Liver (tissue), 3 donors: ENCODE measurements at regions not wholly inside any gene's neighbourhood (a gene's known extent, or its start where the extent isn't known, plus 50 kb on each side); places are given as distances from the start of the nearest gene placed in this dataset.

Experiments
- FOXA1 ChIP-seq: IDR thresholded peaks from 2 replicates; pipeline ENCODE4 v1.6.1; 2016; ENCODE audit warnings: antibody characterized with exemption
- GABPA ChIP-seq, 2 donors: IDR thresholded peaks in 1 of 2; conservative IDR thresholded peaks in 1 of 2; 2 replicates each; pipeline ENCODE4 v1.6.1; 2016; ENCODE audit warnings: antibody characterized with exemption in 2 of 2, mild to moderate bottlenecking in 1 of 2, moderate library complexity in 1 of 2
- JUND ChIP-seq, 2 donors: IDR thresholded peaks; 2 replicates each; pipeline ENCODE4 v1.6.1; 2016; ENCODE audit warnings: antibody characterized with exemption in 2 of 2
- RAD21 ChIP-seq, 2 donors: IDR thresholded peaks; 2 replicates each; pipeline ENCODE4 v1.6.1; 2016; ENCODE audit warnings: antibody characterized with exemption in 2 of 2, mild to moderate bottlenecking in 2 of 2
- TAF1 ChIP-seq: conservative IDR thresholded peaks from 2 replicates; pipeline ENCODE4 v1.6.1; 2016; ENCODE audit warnings: antibody characterized with exemption, mild to moderate bottlenecking
- TF ChIP-seq, protein P1 (sequence below): fragments of 150-350 bp; IDR thresholded peaks from 2 replicates; pipeline ENCODE4 v1.5.1; 2017; ENCODE audit warnings: improper control_type of control experiment, low read depth, low read length; ENCODE audit not compliant: missing input control
- TF ChIP-seq, protein P2 (sequence below): IDR thresholded peaks from 2 replicates; pipeline ENCODE4 v1.6.1; 2016; ENCODE audit warnings: antibody characterized with exemption
- TF ChIP-seq, protein P3 (sequence below): IDR thresholded peaks from 2 replicates; pipeline ENCODE4 v1.6.1; 2016; ENCODE audit warnings: antibody characterized with exemption, mild to moderate bottlenecking
- donor health status: healthy.
- donor health status: healthy.

DNA sequence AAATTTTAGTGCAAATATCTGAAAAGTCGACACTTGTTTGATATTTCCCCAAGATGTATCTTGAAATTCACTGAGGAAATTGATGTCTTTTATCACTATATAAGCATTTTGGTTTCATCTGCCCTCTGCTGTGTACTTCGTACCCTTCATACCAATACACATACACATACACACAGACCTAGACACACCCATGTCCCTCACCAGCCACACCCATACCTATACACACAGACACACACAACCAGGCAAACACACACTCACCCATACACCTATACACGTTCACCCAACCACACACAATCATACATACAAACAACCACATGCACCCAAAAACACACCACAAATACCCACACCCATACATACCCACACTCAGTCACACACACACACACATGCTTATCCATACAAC lies 367.8 kb downstream of the HINT1 start:
- TF ChIP-seq, protein P1, sequence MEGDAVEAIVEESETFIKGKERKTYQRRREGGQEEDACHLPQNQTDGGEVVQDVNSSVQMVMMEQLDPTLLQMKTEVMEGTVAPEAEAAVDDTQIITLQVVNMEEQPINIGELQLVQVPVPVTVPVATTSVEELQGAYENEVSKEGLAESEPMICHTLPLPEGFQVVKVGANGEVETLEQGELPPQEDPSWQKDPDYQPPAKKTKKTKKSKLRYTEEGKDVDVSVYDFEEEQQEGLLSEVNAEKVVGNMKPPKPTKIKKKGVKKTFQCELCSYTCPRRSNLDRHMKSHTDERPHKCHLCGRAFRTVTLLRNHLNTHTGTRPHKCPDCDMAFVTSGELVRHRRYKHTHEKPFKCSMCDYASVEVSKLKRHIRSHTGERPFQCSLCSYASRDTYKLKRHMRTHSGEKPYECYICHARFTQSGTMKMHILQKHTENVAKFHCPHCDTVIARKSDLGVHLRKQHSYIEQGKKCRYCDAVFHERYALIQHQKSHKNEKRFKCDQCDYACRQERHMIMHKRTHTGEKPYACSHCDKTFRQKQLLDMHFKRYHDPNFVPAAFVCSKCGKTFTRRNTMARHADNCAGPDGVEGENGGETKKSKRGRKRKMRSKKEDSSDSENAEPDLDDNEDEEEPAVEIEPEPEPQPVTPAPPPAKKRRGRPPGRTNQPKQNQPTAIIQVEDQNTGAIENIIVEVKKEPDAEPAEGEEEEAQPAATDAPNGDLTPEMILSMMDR, result no peak
- no peak for TF ChIP-seq FOXA1
- TF ChIP-seq TAF1, result no peak
- TF ChIP-seq, protein P2, sequence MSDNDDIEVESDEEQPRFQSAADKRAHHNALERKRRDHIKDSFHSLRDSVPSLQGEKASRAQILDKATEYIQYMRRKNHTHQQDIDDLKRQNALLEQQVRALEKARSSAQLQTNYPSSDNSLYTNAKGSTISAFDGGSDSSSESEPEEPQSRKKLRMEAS, result no peak
- TF ChIP-seq GABPA (IDR thresholded peaks at IDR 0.05 in 1 of 2, conservative IDR thresholded peaks at IDR 0.05 in 1 of 2), result no peak
- no peak for TF ChIP-seq RAD21 (IDR thresholded peaks at IDR 0.05)
- TF ChIP-seq, protein P3, sequence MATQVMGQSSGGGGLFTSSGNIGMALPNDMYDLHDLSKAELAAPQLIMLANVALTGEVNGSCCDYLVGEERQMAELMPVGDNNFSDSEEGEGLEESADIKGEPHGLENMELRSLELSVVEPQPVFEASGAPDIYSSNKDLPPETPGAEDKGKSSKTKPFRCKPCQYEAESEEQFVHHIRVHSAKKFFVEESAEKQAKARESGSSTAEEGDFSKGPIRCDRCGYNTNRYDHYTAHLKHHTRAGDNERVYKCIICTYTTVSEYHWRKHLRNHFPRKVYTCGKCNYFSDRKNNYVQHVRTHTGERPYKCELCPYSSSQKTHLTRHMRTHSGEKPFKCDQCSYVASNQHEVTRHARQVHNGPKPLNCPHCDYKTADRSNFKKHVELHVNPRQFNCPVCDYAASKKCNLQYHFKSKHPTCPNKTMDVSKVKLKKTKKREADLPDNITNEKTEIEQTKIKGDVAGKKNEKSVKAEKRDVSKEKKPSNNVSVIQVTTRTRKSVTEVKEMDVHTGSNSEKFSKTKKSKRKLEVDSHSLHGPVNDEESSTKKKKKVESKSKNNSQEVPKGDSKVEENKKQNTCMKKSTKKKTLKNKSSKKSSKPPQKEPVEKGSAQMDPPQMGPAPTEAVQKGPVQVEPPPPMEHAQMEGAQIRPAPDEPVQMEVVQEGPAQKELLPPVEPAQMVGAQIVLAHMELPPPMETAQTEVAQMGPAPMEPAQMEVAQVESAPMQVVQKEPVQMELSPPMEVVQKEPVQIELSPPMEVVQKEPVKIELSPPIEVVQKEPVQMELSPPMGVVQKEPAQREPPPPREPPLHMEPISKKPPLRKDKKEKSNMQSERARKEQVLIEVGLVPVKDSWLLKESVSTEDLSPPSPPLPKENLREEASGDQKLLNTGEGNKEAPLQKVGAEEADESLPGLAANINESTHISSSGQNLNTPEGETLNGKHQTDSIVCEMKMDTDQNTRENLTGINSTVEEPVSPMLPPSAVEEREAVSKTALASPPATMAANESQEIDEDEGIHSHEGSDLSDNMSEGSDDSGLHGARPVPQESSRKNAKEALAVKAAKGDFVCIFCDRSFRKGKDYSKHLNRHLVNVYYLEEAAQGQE, result no peak
- TF ChIP-seq JUND (IDR thresholded peaks at IDR 0.05), result no peak
